ENCODE measurements at regions not wholly inside any gene's neighbourhood (a gene's known extent, or its start where the extent isn't known, plus 50 kb on each side); places are given as distances from the start of the nearest gene placed in this dataset.

- DNase-seq (ENCODE audit: low read depth) = no peak
Observed at GRCh38 chr1:112264010-112264409, 132.0 kb upstream of the CTTNBP2NL start.

GRCh38 chr1:112264553-112264952 is 131.5 kb upstream of the CTTNBP2NL start:
- DNase-seq (ENCODE audit: low read depth) = no peak

GRCh38 chr1:112265931-112266330 is 130.1 kb upstream of the CTTNBP2NL start:
- DNase-seq (ENCODE audit: low read depth) = no peak

- DNase-seq (ENCODE audit: low read depth) = no peak
Observed at GRCh38 chr1:112267206-112267605, 128.8 kb upstream of the CTTNBP2NL start.

GRCh38 chr1:112267929-112268328 is 128.1 kb upstream of the CTTNBP2NL start:
- DNase-seq (ENCODE audit: low read depth) = no peak

GRCh38 chr1:112268408-112268807 is 127.6 kb upstream of the CTTNBP2NL start:
- no peak for DNase-seq (ENCODE audit: low read depth)

- no peak for DNase-seq (ENCODE audit: low read depth)
Observed at GRCh38 chr1:112271270-112271669, 124.7 kb upstream of the CTTNBP2NL start.

GRCh38 chr1:112272101-112272772 is 123.8 kb upstream of the CTTNBP2NL start:
- no peak for DNase-seq (ENCODE audit: low read depth)

GRCh38 chr1:112284796-112285195 is 111.2 kb upstream of the CTTNBP2NL start:
- no peak for DNase-seq (ENCODE audit: low read depth)

GRCh38 chr1:112285316-112285715 is 110.7 kb upstream of the CTTNBP2NL start:
- DNase-seq (ENCODE audit: low read depth) = no peak

GRCh38 chr1:112285746-112286145 is 110.3 kb upstream of the CTTNBP2NL start:
- DNase-seq (ENCODE audit: low read depth) = no peak

GRCh38 chr1:112296908-112297307 is 99.1 kb upstream of the CTTNBP2NL start:
- DNase-seq (ENCODE audit: low read depth) = no peak

- DNase-seq (ENCODE audit: low read depth) = no peak
Observed at GRCh38 chr1:112297536-112297935, 98.5 kb upstream of the CTTNBP2NL start.

GRCh38 chr1:112298558-112298957 is 97.5 kb upstream of the CTTNBP2NL start:
- DNase-seq (ENCODE audit: low read depth) = peak; percentile 1

- DNase-seq (ENCODE audit: low read depth) = no peak
Observed at GRCh38 chr1:112304126-112304525, 91.9 kb upstream of the CTTNBP2NL start.

- DNase-seq (ENCODE audit: low read depth) = no peak
Observed at GRCh38 chr1:112304612-112305011, 91.4 kb upstream of the CTTNBP2NL start.

- no peak for DNase-seq (ENCODE audit: low read depth)
Observed at GRCh38 chr1:112307930-112308591, 88.0 kb upstream of the CTTNBP2NL start.

- DNase-seq (ENCODE audit: low read depth) = no peak
Observed at GRCh38 chr1:112308716-112309115, 87.3 kb upstream of the CTTNBP2NL start.

- DNase-seq (ENCODE audit: low read depth) = no peak
Observed at GRCh38 chr1:112309499-112309898, 86.5 kb upstream of the CTTNBP2NL start.

- DNase-seq (ENCODE audit: low read depth) = no peak
Observed at GRCh38 chr1:112312315-112312714, 83.7 kb upstream of the CTTNBP2NL start.

- no peak for DNase-seq (ENCODE audit: low read depth)
Observed at GRCh38 chr1:112312879-112313278, 83.1 kb upstream of the CTTNBP2NL start.

- no peak for DNase-seq (ENCODE audit: low read depth)
Observed at GRCh38 chr1:112316254-112316913, 79.6 kb upstream of the CTTNBP2NL start.

- no peak for DNase-seq (ENCODE audit: low read depth)
Observed at GRCh38 chr1:112317140-112317539, 78.9 kb upstream of the CTTNBP2NL start.

All from T follicular helper cell (primary cell).